Activated naive CD8-positive, alpha-beta T cell treated with anti-CD3 and anti-CD28 coated beads, Interleukin-2, amount 10 ng/mL, durations not matched to agents 7 days and 5 days (primary cell): ENCODE measurements at regions not wholly inside any gene's neighbourhood (a gene's known extent, or its start where the extent isn't known, plus 50 kb on each side); places are given as distances from the start of the nearest gene placed in this dataset.

ENCODE experiments used
- ATAC-seq: fragments of 150-1000 bp; cut with Tn5 transposase; one replicate; pipeline ENCODE4 v1.10.0; 2021; ENCODE audit warnings: low read depth, moderate library complexity
- POLR2A ChIA-PET: fragments of 350-600 bp; sonication (Branson Sonifier 250); formaldehyde crosslinking; loops from one replicate; lab custom pipeline; 2021; ENCODE audit warnings: antibody characterized with exemption; lab: Charles Lee
- DNase-seq: peaks from one replicate; pipeline ENCODE4 v3.0.0; 2021
- H3K27ac Mint-ChIP-seq: one replicate; pipeline ENCODE4 v1.8.0; 2022; ENCODE audit warnings: mild to moderate bottlenecking, mixed read lengths
- H3K27me3 Mint-ChIP-seq: one replicate; pipeline ENCODE4 v1.8.0; 2022; ENCODE audit warnings: mild to moderate bottlenecking, moderate library complexity, mixed read lengths
- H3K36me3 Mint-ChIP-seq: one replicate; pipeline ENCODE4 v1.8.0; 2021; ENCODE audit warnings: mild to moderate bottlenecking, mixed read lengths
- H3K4me1 Mint-ChIP-seq: one replicate; pipeline ENCODE4 v1.8.0; 2021; ENCODE audit warnings: mixed read lengths
- H3K4me3 Mint-ChIP-seq: one replicate; pipeline ENCODE4 v1.8.0; 2022; ENCODE audit warnings: mild to moderate bottlenecking, moderate library complexity, mixed read lengths
- H3K9me3 Mint-ChIP-seq: one replicate; pipeline ENCODE4 v1.8.0; 2021; ENCODE audit warnings: mixed read lengths

GRCh38 chr7:26467541-26467940, 175.9 kb downstream of the SNX10 start:
- DNase-seq (no peak), ATAC-seq (no peak)
- Mint-ChIP-seq H3K4me1 (no peaks in the 10 kb centered on the region), H3K4me3 (no peak overlapping the region), H3K27me3 (no peaks in the 10 kb centered on the region), H3K27ac (no peak overlapping the region), H3K36me3 (no peaks in the 10 kb centered on the region), H3K9me3 (no peaks in the 10 kb centered on the region)
- POLR2A ChIA-PET = no interaction called here

GRCh38 chr7:26468625-26469024, 177.0 kb downstream of the SNX10 start:
- H3K9me3 Mint-ChIP-seq = no peaks in the 10 kb centered on the region
- POLR2A ChIA-PET = no interaction called here
- DNase-seq (no peak), ATAC-seq (no peak)
- H3K27ac Mint-ChIP-seq = no peak overlapping the region
- H3K4me3 Mint-ChIP-seq = no peak overlapping the region
- H3K27me3 Mint-ChIP-seq = no peaks in the 10 kb centered on the region
- H3K36me3 Mint-ChIP-seq = no peaks in the 10 kb centered on the region
- no peaks in the 10 kb centered on the region for H3K4me1 Mint-ChIP-seq

- ATAC-seq (no peak), DNase-seq (no peak)
- no peaks in the 10 kb centered on the region for H3K36me3 Mint-ChIP-seq
- H3K27me3 Mint-ChIP-seq = no peaks in the 10 kb centered on the region
- H3K4me3 Mint-ChIP-seq = no peak overlapping the region
- H3K9me3 Mint-ChIP-seq = no peaks in the 10 kb centered on the region
- H3K4me1 Mint-ChIP-seq = no peaks in the 10 kb centered on the region
- POLR2A ChIA-PET = no interaction called here
- no peak overlapping the region for H3K27ac Mint-ChIP-seq
Measured at GRCh38 chr7:26469188-26469587, 177.5 kb downstream of the SNX10 start.

GRCh38 chr7:26470691-26471090, 179.0 kb downstream of the SNX10 start:
- no peaks in the 10 kb centered on the region for H3K4me1 Mint-ChIP-seq
- POLR2A ChIA-PET = no interaction called here

GRCh38 chr7:26471306-26472075, 179.8 kb downstream of the SNX10 start:
- Mint-ChIP-seq H3K9me3 (no peaks in the 10 kb centered on the region), H3K27me3 (peaks cover 5% of the 10 kb centered on the region), H3K4me1 (no peaks in the 10 kb centered on the region), H3K27ac (no peak overlapping the region), H3K4me3 (no peak overlapping the region), H3K36me3 (no peaks in the 10 kb centered on the region)
- POLR2A ChIA-PET = no interaction called here
- ATAC-seq = no peak
- DNase-seq = no peak

More at GRCh38 chr7:26470691-26471090, 179.0 kb downstream of the SNX10 start:
- Mint-ChIP-seq H3K9me3 (no peaks in the 10 kb centered on the region), H3K27me3 (peaks cover 2% of the 10 kb centered on the region), H3K27ac (no peak overlapping the region), H3K36me3 (no peaks in the 10 kb centered on the region), H3K4me3 (no peak overlapping the region)
- ATAC-seq (no peak), DNase-seq (no peak)

- Mint-ChIP-seq H3K4me1 (no peaks in the 10 kb centered on the region), H3K9me3 (no peaks in the 10 kb centered on the region), H3K27ac (no peak overlapping the region), H3K36me3 (no peaks in the 10 kb centered on the region), H3K27me3 (peaks cover 11% of the 10 kb centered on the region), H3K4me3 (no peak overlapping the region)
- ATAC-seq = no peak
- POLR2A ChIA-PET = no interaction called here
- no peak for DNase-seq
Measured at GRCh38 chr7:26472971-26473370, 181.3 kb downstream of the SNX10 start.

- Mint-ChIP-seq H3K9me3 (no peaks in the 10 kb centered on the region), H3K27ac (no peak overlapping the region)
Measured at GRCh38 chr7:26476271-26476670, 184.6 kb downstream of the SNX10 start.

GRCh38 chr7:26477381-26477990, 185.8 kb downstream of the SNX10 start:
- Mint-ChIP-seq H3K4me3 (no peak overlapping the region), H3K36me3 (no peaks in the 10 kb centered on the region), H3K4me1 (no peaks in the 10 kb centered on the region), H3K27me3 (peaks cover 17% of the 10 kb centered on the region), H3K27ac (no peak overlapping the region), H3K9me3 (no peaks in the 10 kb centered on the region)
- DNase-seq = no peak
- POLR2A ChIA-PET = no interaction called here
- ATAC-seq = no peak

More at GRCh38 chr7:26476271-26476670, 184.6 kb downstream of the SNX10 start:
- DNase-seq (no peak), ATAC-seq (no peak)
- POLR2A ChIA-PET = no interaction called here
- Mint-ChIP-seq H3K4me1 (no peaks in the 10 kb centered on the region), H3K4me3 (no peak overlapping the region), H3K36me3 (no peaks in the 10 kb centered on the region), H3K27me3 (peaks cover 17% of the 10 kb centered on the region)

GRCh38 chr7:26478550-26478949, 186.9 kb downstream of the SNX10 start:
- H3K4me3 Mint-ChIP-seq = no peak overlapping the region
- H3K9me3 Mint-ChIP-seq = no peaks in the 10 kb centered on the region
- H3K36me3 Mint-ChIP-seq = no peaks in the 10 kb centered on the region
- DNase-seq (no peak), ATAC-seq (no peak)
- H3K27me3 Mint-ChIP-seq = peaks cover 17% of the 10 kb centered on the region
- POLR2A ChIA-PET = no interaction called here
- no peak overlapping the region for H3K27ac Mint-ChIP-seq
- no peaks in the 10 kb centered on the region for H3K4me1 Mint-ChIP-seq

- Mint-ChIP-seq H3K27ac (no peak overlapping the region), H3K4me3 (no peak overlapping the region), H3K4me1 (no peaks in the 10 kb centered on the region), H3K9me3 (no peaks in the 10 kb centered on the region), H3K27me3 (peaks cover 17% of the 10 kb centered on the region), H3K36me3 (no peaks in the 10 kb centered on the region)
- POLR2A ChIA-PET = no interaction called here
- no peak for ATAC-seq
- no peak for DNase-seq
Measured at GRCh38 chr7:26479581-26479980, 187.9 kb downstream of the SNX10 start.

- H3K27ac Mint-ChIP-seq = no peak overlapping the region
- no peaks in the 10 kb centered on the region for H3K4me1 Mint-ChIP-seq
- DNase-seq (no peak), ATAC-seq (no peak)
- no peaks in the 10 kb centered on the region for H3K36me3 Mint-ChIP-seq
- no peaks in the 10 kb centered on the region for H3K9me3 Mint-ChIP-seq
- H3K4me3 Mint-ChIP-seq = no peak overlapping the region
- H3K27me3 Mint-ChIP-seq = peaks cover 19% of the 10 kb centered on the region
- POLR2A ChIA-PET = no interaction called here
Measured at GRCh38 chr7:26480156-26480555, 188.5 kb downstream of the SNX10 start.

GRCh38 chr7:26482927-26483326, 191.3 kb downstream of the SNX10 start:
- Mint-ChIP-seq H3K4me3 (no peak overlapping the region), H3K4me1 (no peaks in the 10 kb centered on the region), H3K9me3 (no peaks in the 10 kb centered on the region), H3K36me3 (no peaks in the 10 kb centered on the region), H3K27me3 (peaks cover 9% of the 10 kb centered on the region), H3K27ac (no peak overlapping the region)
- POLR2A ChIA-PET = no interaction called here
- ATAC-seq (no peak), DNase-seq (no peak)

GRCh38 chr7:26483843-26484242, 192.2 kb downstream of the SNX10 start:
- POLR2A ChIA-PET = no interaction called here
- Mint-ChIP-seq H3K4me1 (no peaks in the 10 kb centered on the region), H3K4me3 (no peak overlapping the region), H3K27me3 (peaks cover 9% of the 10 kb centered on the region), H3K27ac (no peak overlapping the region), H3K36me3 (no peaks in the 10 kb centered on the region), H3K9me3 (no peaks in the 10 kb centered on the region)
- no peak for ATAC-seq
- no peak for DNase-seq

- H3K4me3 Mint-ChIP-seq = no peak overlapping the region
Measured at GRCh38 chr7:26485367-26485934, 193.8 kb downstream of the SNX10 start.

More at GRCh38 chr7:26485367-26485934, 193.8 kb downstream of the SNX10 start:
- no peaks in the 10 kb centered on the region for H3K9me3 Mint-ChIP-seq
- POLR2A ChIA-PET = no interaction called here
- peaks cover 10% of the 10 kb centered on the region for H3K27me3 Mint-ChIP-seq
- no peak overlapping the region for H3K27ac Mint-ChIP-seq
- ATAC-seq (no peak), DNase-seq (no peak)
- no peaks in the 10 kb centered on the region for H3K36me3 Mint-ChIP-seq
- no peaks in the 10 kb centered on the region for H3K4me1 Mint-ChIP-seq
